HG02678 (cell line): ENCODE measurements at regions not wholly inside any gene's neighbourhood (a gene's known extent, or its start where the extent isn't known, plus 50 kb on each side); places are given as distances from the start of the nearest gene placed in this dataset.
A peak's percentile ranks its signal among the peaks of the same experiment; 100 is the strongest.

Source experiments
- ATAC-seq: cut with Tn5 transposase; IDR thresholded peaks from one replicate; pipeline ENCODE4 v1.9.1; 2021; ENCODE audit warnings: mild to moderate bottlenecking, moderate library complexity; ENCODE audit not compliant: unreplicated experiment

DNA sequence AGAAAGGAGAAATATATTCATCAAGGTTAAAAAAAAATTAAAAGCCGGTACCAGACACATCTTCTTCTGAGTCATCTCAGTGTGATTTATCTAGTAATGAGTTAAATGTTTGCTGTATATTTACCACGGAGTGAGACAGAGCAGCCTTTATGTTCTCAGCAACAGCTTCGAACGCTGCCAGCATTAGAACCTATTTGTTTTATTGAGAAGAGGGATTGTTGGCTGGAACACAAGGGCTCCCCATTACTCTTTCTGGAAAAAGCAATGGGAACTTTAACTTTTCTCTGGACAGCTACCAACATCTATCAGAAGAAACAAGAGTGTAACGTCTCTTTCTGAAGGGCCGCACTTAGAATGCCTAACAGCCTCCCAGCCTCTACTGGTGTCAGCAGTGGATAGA is 105.3 kb upstream of the TAB2 start:
- ATAC-seq: no peak

DNA sequence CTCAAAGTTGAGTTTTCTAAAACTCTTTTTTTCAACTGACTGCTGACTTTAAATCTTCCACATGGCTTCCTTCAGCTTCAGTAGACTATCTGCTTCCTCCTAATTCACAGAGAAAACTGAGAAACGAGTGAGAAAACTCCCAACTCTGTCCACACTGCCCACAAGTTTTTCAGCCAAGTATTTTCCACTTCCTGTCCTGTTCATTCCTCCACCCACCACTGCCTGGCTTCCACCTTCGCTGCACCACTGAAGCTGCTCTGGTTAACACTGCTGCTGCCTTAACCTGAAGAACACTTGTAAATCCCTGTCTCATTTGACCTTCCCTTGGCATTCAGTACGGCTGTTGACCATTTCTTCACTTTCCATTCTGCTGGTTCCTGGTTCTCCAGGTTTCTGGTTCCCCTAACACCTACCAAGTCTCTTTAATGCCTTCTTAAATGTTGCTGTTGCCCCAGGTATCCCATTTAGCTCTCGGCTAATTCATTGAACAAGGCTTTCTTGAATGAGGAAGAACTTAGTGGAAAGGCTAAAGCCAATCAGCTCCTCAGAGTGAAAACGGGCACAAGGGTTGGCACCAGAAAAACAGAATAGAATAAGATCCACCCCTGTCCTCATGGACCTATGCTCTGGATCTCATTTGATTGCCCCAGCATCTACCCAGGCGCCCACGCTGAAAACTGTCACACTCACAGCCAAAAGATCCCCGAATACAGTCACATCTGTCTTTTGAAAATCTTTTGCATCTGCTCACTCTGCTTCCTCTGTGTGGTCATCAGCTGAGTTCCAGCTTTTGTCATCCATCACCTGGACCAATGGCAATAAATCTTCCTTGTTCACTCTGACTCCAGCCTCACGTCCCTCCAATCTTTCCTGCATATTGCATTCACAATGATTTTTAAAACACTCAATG is 104.4 kb upstream of the TAB2 start:
- peak; percentile 34 for ATAC-seq

DNA sequence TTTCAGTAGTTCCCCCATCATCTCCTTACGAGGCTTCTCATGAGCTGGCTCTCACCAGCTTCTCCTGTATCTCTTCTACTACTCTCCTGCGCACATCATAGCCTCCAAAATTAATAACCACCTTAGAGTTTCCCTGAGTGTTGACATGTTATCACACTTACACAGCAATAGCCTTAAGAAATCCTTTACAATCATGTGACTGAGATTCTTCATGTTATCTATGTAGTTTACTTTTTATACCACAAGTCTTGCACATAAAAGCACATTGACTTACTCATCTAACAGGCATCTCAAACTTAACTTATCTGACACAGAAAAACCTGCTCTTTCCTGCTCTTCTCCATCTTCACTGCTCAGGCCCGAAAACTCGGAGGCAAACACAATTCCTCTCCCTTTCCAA is 103.7 kb upstream of the TAB2 start:
- ATAC-seq: no peak

DNA sequence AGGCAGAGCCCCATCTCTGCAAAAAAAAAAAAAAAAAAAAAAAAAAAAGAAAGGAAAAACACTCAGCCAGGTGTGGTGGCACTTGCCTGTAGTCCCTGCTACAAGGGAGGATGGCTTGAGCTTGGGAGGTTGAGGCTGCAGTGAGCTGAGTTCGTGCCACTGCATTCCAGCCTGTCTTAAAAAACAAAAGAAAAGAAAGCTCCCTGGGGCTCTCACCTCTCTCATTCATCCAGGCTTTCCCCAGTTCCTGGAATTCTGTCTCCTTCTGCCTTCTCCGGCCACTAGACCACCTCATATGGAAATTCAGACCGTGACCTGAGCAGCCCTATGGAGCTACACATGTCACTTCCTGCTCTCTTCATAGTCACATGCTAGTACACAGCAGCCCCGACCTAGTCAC is 101.1 kb upstream of the TAB2 start:
- no peak for ATAC-seq

DNA sequence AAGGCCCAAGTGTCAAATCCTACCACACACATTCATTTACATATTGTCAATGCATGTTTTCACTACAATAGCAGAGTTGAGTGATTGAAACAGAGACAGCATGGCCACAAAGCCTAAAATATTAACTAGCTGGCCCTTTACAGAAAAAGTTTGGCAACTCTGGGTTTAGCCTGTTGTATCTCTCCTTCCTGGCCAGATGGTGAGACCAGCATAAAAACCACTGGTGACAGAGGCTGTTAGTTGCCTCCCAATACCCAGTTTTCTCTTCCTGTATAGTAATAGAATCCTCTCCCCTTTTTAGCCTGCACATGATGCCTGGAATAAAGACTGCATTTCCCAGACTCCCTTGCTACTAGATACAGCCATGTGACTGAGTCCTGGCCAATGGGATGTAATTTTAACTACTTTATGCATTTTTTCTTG is 100.0 kb upstream of the TAB2 start:
- ATAC-seq: peak; percentile 67

DNA sequence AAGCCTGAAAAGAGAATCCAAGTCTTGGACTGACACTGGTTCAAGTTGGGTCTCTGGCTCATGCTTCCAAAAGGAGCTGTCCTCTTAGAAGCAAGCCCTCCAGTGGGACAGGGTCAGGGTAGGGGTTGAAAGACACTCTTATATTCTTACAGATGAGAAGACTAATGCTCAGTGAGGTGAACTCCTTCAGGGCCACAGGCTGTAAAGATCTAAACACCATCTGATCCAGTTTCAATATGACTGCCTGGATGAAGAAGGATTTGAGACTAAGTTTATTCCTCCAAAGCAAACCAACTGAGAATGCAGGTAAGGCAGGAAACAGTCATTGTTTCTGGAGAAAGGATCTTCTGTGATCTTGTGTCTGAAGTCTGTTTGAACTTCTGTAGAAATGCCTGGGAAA is 99.0 kb upstream of the TAB2 start:
- ATAC-seq: no peak

DNA sequence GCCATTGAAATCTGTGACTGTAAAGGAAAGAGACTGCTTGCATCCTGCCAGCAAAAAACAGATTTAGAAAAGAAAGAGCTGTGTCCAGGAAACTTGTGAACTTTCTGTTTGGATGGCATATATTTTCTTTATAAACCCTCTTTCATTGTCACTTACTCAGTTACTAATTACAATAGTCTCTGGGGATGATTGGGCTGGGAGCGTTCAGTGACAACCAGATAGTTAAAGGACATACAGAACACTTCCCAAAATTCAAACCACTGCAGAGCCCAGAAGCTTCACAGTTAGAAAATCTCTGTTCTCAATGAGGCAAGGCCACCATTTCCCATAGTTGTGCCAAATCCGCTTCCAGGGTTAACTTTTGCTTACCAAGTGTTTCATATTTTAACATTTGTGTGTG is 98.6 kb upstream of the TAB2 start:
- no peak for ATAC-seq

DNA sequence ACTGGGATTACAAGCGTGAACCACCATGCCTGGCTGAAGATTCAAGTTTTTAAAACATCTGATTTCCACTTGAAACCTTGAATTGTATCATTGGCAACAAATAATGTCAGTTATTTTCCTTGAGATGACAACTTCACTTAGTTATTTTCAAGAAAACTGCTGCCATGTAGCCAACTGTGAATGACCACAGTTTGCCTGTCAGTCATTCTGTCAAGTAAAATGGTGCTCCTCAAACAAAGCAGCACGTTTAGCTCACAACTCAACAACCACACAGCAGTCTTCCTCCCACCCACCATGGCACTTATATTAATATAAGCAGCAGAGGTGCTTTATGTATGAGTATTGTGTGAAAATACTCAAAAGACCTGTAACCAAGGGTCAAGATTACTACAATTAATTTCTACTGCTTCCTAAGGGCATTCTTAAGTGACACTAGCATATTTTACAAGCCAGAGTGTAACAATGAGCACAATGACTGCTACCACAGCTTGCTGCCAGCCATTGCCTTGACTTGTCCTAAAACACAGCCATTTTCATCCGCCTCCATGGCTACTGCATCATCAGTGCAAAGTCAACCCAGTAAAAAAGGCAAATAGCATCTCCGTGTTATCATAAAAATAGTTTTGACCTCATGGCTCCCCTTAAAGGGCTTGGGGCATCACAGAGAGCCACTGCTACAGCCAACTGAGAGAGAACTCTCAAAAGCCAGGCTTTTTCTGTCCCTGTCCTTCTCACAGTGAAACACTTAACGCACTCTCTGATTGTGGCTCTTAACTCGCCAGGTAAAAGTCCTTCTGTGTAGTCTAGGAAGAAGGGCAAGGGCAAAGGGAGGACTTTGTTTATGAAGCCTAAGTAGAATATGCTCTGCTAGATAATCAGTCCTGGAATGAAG is 96.4 kb upstream of the TAB2 start:
- ATAC-seq: no peak

DNA sequence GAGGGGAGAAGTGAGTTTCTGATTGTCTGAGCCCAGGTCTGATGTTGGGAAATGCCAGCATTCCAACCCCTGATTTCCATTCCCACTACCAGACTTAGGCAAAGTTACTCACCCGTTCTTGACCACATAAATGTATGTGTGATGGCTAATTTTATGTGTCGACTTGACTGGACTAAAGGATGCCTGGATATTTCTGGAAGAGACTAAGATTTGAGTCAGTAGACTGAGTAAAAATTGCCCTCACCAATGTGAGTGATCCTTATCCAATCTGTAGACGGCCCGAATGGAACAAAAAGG is 95.8 kb upstream of the TAB2 start:
- no peak for ATAC-seq

DNA sequence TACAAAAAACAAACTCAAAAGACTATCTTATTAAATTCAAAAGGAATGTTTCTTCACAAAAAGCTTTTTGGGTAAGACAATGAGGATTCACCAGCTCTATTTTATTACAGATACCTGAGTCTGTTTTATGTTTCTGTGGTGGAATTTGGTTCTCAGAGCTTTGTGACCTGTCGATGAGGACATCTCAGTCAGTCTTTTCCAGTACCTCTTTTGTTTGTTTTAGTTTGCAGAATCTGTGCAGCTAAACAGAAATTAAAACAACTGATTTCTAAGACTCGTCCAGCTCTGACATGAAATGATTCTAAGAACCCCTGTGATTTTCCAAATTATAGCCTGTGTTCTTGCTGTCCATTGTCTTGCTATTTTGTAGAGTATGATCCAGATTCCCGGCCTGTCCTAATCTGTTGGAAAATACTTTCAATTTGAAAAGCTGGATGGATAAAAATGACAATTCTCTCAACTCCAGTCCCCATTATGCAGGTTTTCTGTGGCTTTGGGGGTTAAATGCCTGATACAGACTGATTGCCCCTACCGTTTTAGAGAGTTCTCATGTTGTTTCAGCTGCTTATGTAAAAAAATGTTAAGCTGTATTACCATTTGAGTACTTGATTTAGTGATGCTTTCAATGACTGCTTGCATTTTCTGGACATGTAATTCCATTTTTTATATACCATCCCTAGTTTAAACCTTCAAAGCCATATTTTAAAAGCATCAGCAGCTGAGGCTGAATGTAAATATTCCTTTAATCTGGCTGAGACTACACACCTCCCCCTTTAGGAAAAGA is 94.2 kb upstream of the TAB2 start:
- no peak for ATAC-seq

DNA sequence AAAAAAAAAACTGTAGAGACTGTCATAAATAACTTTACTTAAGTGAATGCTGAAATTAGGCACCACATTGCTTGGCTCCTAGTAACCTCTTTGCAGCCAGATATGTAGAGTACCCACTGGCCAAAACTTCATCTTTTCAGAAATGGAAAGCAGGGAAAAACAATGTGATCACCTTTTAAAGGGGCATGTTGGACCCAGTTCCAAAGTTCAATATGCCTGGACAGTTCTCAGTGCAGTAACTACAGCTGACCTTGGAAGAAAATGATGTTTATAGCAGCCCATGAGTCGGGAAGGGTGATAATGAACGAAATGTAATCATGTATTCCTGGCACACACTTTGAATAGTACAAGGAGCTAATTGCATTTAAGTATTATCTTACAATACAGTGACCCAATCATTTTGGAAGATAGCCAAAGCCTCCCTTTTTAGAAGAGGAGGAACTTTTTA is 93.6 kb upstream of the TAB2 start:
- no peak for ATAC-seq

DNA sequence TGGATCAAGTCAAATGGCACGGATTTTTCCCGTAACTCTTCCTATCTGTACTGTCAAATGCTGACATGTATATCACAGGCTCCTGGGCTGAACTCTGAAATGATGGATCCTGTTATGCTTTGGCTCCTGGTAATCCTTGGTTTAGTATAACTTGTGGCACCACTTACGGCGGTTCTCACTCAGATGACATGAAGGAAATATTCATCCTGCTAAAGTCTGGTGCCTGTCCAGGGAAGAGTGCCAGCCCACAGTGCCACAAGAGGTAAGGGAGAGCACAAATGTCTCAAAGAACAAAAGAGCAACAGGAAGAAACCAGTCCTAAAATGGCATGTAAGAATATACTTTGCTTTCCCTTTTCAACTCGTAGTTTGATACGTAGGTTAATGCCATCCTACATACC is 93.1 kb upstream of the TAB2 start:
- ATAC-seq: no peak

DNA sequence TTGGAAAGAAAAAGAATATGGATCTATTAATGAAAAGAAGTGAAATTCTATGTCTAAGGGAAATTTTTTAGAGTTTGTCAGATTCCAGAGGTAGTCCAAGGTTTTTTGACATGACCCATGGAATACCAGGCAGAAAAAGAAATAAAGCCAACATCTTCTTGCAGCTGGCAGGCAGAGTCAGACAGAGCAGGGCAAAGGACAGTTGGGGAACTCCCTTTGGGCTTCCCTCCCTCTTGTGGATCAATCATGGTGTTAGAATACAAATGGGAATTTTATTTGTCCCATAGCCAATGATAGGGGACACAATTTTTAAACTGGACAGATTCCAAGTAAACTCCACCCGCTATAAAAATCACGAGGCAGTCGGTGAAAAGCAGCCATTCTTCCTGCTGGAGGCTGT is 92.1 kb upstream of the TAB2 start:
- no peak for ATAC-seq

DNA sequence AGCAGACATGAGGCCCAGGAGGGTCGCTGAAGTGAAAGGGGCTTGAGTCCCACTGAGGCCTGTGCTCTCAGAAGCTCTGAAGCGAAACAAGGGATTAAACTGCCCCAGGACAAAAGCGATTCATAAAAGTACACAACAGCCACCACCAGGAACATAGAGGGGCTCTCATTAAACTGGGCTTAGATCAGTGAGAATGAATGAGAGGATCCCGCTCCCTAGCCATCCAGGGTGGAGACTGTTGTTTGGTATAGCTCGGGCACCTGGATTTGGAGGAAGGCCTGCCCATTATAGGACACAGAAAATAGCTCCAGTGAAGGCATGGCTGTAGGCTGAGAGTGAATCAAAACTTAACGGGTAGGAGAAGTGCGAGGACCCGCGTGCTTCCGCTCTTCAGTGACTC is 91.6 kb upstream of the TAB2 start:
- no peak for ATAC-seq

DNA sequence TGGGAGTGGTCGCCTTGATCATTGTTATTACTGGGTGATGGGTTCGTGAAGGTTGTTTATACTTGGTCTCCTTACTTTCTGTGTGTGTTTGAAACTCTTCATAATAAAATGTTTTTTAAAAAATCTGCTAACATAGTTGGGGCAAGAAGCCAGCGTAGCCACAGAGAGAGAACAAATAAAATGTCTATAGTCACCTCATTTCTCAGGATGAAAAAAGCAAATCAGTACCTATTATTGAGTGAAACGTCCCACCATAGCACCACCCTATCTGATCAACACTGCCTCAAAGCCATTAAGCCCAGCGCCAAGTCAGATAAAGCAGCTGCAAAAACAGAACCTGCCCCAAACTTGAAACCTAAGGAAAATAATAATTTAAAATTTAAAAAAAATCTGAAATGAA is 89.7 kb upstream of the TAB2 start:
- ATAC-seq: no peak

DNA sequence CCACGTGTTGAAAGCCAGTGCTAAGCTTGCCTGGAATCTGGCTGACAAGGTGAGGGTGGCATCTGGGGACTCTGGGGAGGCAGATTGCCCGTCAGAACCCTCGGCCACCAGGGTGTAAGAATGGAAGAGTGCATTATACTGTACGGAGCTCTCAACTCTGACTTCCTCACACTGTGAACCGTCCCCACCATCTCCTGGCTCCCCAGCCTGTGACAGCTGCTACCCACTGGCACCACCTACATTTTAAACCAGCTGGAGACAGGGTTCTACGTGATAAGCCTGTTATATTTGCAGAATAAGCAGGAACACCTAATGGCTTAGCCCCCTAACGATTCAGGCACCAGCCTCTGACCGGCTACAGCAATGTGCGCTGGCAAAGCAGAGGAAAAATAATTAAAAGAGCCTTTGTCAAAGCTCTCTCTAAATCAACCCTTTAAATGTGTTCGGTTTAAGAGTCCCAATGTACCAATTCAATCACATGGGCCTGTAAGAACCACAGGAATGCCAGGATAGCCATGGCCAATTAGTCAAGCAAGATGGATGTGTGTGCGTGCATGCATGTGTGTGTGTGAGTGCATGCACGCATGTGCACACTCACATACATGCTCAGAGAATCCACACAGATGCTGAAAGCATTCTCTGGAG is 89.1 kb upstream of the TAB2 start:
- ATAC-seq: no peak

DNA sequence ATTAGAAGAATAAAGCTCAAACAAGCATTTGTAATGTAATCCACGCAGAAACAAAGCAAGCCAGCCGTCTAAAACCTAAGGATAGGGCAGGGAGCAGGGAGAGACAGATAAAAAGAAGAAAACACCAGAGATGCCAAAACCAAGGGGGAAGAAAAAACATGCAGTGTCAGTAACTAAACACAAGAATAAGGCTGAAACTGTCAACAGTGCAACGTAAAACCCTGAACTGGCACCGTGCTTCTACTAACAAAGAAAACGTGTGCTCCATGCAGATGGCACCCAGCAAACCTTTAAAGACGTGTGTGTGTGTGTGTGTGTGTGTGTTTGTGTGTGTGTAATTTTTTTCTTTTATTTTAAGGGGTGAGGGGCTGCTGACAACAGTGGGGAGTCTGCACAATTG is 88.4 kb upstream of the TAB2 start:
- no peak for ATAC-seq

DNA sequence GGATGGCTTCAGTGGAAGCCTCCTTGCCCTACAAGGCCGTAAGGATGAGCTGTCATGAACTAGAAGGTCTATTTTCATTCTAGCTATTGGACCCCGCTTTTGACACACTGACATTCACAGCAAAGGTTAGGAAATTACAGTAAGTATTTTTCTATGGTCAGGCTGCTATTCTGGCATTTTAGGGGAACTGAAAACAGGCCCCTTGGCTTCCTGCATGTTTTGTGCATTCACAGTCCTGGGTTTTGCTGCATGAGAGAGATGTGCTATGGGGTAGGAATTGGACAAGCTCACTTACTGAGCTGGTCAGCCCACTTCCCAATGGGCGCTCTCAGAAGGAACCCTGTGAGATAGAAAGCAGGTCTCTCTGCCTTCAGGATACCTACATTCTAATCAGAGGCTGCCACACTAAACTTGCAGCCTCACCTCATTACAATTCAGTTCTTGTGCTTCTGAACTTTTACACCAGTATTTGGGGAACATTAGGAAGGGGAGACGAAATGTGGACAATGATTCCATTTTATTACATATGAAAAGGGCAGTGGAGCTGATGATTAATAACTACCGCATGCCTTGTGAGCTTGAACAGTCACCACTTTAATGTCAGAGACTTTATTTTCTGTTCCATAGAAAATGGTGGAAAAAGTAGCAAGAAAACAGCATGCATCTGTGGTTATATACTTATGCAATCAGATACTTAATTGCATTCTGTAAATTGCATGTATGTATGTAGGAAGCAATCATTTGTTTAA is 86.6 kb upstream of the TAB2 start:
- ATAC-seq: peak; percentile 32

DNA sequence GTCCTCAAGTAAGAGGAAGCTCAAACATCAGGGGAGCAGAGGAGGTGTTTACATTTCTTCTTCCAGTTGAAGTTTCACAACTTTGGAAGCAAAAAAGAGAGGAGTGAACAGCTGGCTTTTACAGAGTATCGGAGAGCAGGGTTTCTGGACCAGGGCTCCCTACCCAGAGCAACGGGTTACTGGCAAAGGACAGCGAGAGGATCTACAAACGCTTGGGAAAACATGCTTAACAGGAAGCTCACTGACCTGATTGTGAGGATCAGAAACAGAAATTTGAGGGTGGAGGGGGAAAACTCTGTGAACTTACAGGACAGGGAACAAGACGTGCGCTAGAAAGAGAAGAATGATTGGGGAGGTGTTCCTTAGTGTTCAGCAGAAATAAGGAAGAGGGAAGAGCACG is 85.7 kb upstream of the TAB2 start:
- ATAC-seq: no peak

DNA sequence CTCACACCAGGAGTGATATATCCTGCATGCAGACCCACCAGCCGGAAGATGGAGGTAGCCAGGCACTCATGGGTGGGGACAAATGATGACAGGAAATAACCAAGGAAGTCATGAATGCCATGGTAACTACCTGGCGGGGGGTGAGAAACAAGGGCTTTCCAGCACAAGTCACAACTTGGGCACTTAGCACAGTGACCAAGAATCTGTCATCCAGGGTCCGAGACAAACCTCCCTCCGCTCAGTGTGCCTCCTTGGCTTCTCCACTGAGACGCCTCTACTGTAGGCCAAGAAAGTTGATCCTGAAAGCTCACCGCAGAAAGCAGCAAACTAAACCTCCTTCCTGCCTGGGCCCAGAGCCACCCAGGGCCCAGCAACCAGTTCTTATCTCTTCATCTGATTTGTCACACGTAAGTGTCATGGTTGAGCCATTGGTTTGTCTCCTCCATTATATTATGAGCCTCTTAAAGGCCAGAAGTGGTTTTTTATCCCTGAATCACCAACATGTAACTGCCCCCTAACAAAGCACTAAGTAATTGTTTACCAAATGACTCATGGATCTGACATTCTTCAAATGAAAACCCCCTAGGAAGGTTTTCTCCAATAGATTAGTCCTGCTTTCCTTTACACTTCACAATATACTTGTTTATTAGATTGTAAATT is 84.3 kb upstream of the TAB2 start:
- ATAC-seq: no peak
